A673 (cell line): ENCODE measurements at regions not wholly inside any gene's neighbourhood (a gene's known extent, or its start where the extent isn't known, plus 50 kb on each side); places are given as distances from the start of the nearest gene placed in this dataset.

Experiments used
- BruUV-seq: library from RNA; stranded (reverse); fragments of 400-500 nt; replicated peaks from 2 replicates; lab custom pipeline; 2021; lab: Mats Ljungman, UMichigan
- CTCF ChIA-PET: fragments of 300-600 bp; sonication (Branson Sonifier 250); formaldehyde crosslinking; loops from one replicate; lab custom pipeline; 2022; ENCODE audit warnings: antibody characterized with exemption; lab: Charles Lee
- POLR2A ChIA-PET: fragments of 300-600 bp; sonication (Branson Sonifier 250); formaldehyde crosslinking; loops from one replicate; lab custom pipeline; 2022; ENCODE audit warnings: antibody characterized with exemption; ENCODE audit not compliant: low non-redundant PET; lab: Charles Lee
- DNase-seq: peaks from one replicate; pipeline ENCODE4 v3.0.0-alpha.2; 2015; ENCODE audit warnings: low spot score
- H3K27ac ChIP-seq: fragments of 200-600 bp; sonication (generic); 2 replicates; pipeline ENCODE4 v1.5.1; 2016; ENCODE audit warnings: mixed run types, low read depth, mild to moderate bottlenecking, mixed read lengths, antibody characterized with exemption, low read length; ENCODE audit not compliant: poor library complexity, severe bottlenecking
- H3K27me3 ChIP-seq: fragments of 200-600 bp; sonication (generic); replicated peaks from 2 replicates; pipeline ENCODE4 v1.6.1; 2017; ENCODE audit warnings: mixed run types, low read depth, mild to moderate bottlenecking, mixed read lengths, antibody characterized with exemption, low read length; ENCODE audit not compliant: insufficient read depth, poor library complexity
- H3K36me3 ChIP-seq: fragments of 200-600 bp; sonication (generic); 2 replicates; pipeline ENCODE4 v1.6.1; 2016; ENCODE audit warnings: mixed run types, mild to moderate bottlenecking, mixed read lengths, antibody characterized with exemption, low read length; ENCODE audit not compliant: insufficient read depth, poor library complexity, severe bottlenecking
- H3K4me1 ChIP-seq: fragments of 200-600 bp; sonication (generic); 2 replicates; pipeline ENCODE4 v1.6.1; 2017; ENCODE audit warnings: mixed run types, mild to moderate bottlenecking, mixed read lengths, antibody characterized with exemption, low read length; ENCODE audit not compliant: insufficient read depth, poor library complexity, severe bottlenecking
- H3K4me3 ChIP-seq: fragments of 200-600 bp; sonication (generic); 2 replicates; pipeline ENCODE4 v1.5.1; 2016; ENCODE audit warnings: low read depth, mixed run types, mild to moderate bottlenecking, mixed read lengths, low read length; ENCODE audit not compliant: poor library complexity, severe bottlenecking
- H3K9me3 ChIP-seq: fragments of 200-600 bp; sonication (generic); 2 replicates; pipeline ENCODE4 v1.6.1; 2016; ENCODE audit warnings: mixed run types, low read depth, mild to moderate bottlenecking, mixed read lengths, antibody characterized with exemption, low read length; ENCODE audit not compliant: poor library complexity, severe bottlenecking
- EZH2 ChIP-seq: fragments of 200-600 bp; sonication (generic); IDR thresholded peaks from 2 replicates; pipeline ENCODE4 v1.6.1; 2017; ENCODE audit warnings: borderline replicate concordance, low read depth, mild to moderate bottlenecking, mixed read lengths, antibody characterized with exemption, low read length; ENCODE audit not compliant: poor library complexity, severe bottlenecking
- intact Hi-C: fragments of 100-400 bp; cut with micrococcal nuclease; formaldehyde crosslinking; loops from one replicate; pipeline ENCODE4 v1.10.0; 2022; ENCODE audit not compliant: unreplicated experiment
- TF ChIP-seq, protein P1 (sequence below): fragments of 300-800, 200-600 bp; sonication (generic); conservative IDR thresholded peaks from 2 replicates; pipeline ENCODE4 v1.5.1; 2017; ENCODE audit warnings: low read depth, mild to moderate bottlenecking, antibody characterized with exemption, low read length, moderate library complexity, mixed read lengths

DNA sequence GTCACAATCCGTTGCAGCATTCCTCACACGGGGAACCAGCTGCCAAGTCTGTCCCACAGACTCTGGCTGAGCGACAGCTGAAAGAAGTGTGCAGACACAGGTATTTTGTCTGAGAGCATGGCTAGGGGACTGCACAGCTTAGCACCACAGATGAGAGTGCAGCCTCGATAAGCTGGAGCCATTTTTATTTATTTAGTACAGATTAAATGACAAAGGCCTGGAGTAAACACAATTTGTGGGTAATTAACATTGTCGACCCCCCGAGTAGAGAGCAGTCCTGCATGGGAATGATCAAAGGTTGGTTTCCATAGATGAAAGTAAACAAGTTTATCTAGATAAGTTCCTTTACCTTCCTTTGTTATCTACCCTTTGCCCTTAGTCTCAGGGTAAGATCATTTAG lies 836.2 kb downstream of the DACH1 start:
- H3K27me3 ChIP-seq = no peaks in the 10 kb centered on the region
- H3K4me3 ChIP-seq = no peak overlapping the region
- TF ChIP-seq, protein P1, sequence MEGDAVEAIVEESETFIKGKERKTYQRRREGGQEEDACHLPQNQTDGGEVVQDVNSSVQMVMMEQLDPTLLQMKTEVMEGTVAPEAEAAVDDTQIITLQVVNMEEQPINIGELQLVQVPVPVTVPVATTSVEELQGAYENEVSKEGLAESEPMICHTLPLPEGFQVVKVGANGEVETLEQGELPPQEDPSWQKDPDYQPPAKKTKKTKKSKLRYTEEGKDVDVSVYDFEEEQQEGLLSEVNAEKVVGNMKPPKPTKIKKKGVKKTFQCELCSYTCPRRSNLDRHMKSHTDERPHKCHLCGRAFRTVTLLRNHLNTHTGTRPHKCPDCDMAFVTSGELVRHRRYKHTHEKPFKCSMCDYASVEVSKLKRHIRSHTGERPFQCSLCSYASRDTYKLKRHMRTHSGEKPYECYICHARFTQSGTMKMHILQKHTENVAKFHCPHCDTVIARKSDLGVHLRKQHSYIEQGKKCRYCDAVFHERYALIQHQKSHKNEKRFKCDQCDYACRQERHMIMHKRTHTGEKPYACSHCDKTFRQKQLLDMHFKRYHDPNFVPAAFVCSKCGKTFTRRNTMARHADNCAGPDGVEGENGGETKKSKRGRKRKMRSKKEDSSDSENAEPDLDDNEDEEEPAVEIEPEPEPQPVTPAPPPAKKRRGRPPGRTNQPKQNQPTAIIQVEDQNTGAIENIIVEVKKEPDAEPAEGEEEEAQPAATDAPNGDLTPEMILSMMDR = no peak
- no peak for TF ChIP-seq EZH2
- intact Hi-C loops = no loop called here
- no peaks in the 10 kb centered on the region for H3K4me1 ChIP-seq
- DNase-seq = no peak
- no peak overlapping the region for H3K27ac ChIP-seq
- H3K9me3 ChIP-seq = no peaks in the 10 kb centered on the region
- POLR2A ChIA-PET = no interaction called here
- CTCF ChIA-PET = no interaction called here
- no peaks in the 10 kb centered on the region for H3K36me3 ChIP-seq
- BruUV-seq = no TSS peak

GRCh38 chr13:71028884-71029283 lies 838.1 kb downstream of the DACH1 start:
- no peak for DNase-seq
- TF ChIP-seq, protein P1 = no peak
- no peak for TF ChIP-seq EZH2
- H3K27ac ChIP-seq = no peak overlapping the region
- no peaks in the 10 kb centered on the region for H3K9me3 ChIP-seq
- ChIA-PET CTCF (no interaction called here), POLR2A (no interaction called here)
- no peaks in the 10 kb centered on the region for H3K27me3 ChIP-seq
- intact Hi-C loops = no loop called here
- H3K36me3 ChIP-seq = no peaks in the 10 kb centered on the region
- no TSS peak for BruUV-seq
- H3K4me3 ChIP-seq = no peak overlapping the region
- no peaks in the 10 kb centered on the region for H3K4me1 ChIP-seq

DNA sequence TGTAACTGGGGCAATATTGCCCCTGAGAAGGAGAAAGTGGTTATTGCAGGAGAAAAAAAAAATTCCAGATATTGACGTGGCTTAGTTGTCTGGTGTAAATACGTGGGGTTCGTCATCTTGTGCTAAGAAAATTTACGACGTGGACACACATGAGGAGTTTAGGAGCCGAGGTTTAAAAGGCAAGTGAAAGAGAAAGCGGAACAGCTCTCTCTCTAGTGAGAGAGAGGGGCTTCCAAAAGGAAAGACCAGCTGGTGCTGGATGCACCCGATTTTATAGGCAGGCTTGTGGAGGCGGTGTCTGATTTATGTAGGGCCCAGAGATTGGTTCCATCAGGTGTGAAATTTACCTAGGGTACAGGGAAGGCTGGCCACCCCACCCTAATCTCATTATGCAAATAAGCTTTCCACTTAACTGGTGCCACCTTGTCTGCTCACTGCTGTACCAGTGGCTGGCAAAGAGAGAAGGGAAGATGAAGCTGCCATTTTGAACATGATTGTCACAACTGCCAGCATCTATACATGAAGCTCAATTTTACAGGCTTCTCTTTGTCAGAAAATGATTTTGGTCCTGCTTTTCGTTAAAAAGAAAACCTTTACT lies 845.1 kb downstream of the DACH1 start:
- no peaks in the 10 kb centered on the region for H3K27me3 ChIP-seq
- H3K4me1 ChIP-seq = no peaks in the 10 kb centered on the region
- H3K4me3 ChIP-seq = no peak overlapping the region
- no peak for TF ChIP-seq EZH2
- TF ChIP-seq, protein P1 = no peak
- no peak for DNase-seq
- CTCF ChIA-PET = no interaction called here
- H3K27ac ChIP-seq = no peak overlapping the region
- no peaks in the 10 kb centered on the region for H3K9me3 ChIP-seq
- no peaks in the 10 kb centered on the region for H3K36me3 ChIP-seq
- intact Hi-C loops = no loop called here
- POLR2A ChIA-PET = no interaction called here
- no TSS peak for BruUV-seq
